GM18505 (cell line): ENCODE measurements at regions not wholly inside any gene's neighbourhood (a gene's known extent, or its start where the extent isn't known, plus 50 kb on each side); places are given as distances from the start of the nearest gene placed in this dataset.
"Not testable (repeated sequence)": the region's sequence is repeated elsewhere in the genome, so short reads cannot be mapped to it uniquely, and the experiment has no call there.

ENCODE experiments used
- ATAC-seq: cut with Tn5 transposase; IDR thresholded peaks from one replicate; pipeline ENCODE4 v1.9.1; 2021; ENCODE audit not compliant: unreplicated experiment
- POLR2A ChIP-seq: IDR thresholded peaks from 4 replicates; pipeline ENCODE4 v1.6.1; 2011; ENCODE audit warnings: borderline replicate concordance; ENCODE audit not compliant: insufficient read depth, insufficient read length; ENCODE audit errors: extremely low read depth

DNA sequence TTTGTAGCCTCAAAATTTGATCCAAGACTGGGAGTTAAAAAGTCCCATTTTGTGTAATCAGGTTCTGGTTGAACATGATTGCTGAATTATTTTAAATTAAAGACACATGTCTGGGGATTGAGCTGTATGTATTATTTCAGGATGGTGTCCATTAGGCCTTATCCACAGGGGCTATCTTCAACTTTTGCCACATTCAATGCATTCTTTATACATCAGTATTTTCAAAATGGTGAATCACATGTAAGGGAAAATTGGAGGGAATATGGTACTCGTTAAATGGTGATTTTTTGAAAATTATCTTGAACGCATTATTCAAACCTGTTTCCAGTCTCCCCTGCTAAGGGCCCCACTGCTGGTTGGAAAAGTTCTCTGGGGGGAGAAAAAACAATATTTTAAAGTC lies 367.7 kb upstream of the NPVF start:
- ATAC-seq = no peak
- no peak for TF ChIP-seq POLR2A

- TF ChIP-seq POLR2A = no peak
- no peak for ATAC-seq
Observed at GRCh38 chr7:25596443-25596842, 368.2 kb upstream of the NPVF start.

DNA sequence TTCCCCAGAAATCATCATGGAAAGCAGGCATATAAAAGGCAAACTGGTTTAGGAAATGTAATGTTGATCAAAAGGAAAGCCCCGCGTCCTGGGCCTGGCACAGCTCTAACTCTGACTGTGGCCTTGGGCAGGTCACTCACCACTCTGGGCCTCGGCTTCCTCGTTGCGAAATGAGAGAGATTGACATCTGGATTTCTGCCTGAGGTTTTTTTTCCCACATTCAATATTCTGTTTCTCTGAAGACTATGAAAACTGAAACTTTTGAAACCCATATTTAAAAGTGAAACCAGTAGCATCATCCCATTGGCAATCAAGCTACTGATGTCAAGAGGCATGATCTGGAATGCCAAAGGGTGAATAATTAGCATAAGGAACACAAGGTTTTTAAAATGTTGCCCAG lies 369.7 kb upstream of the NPVF start:
- no peak for ATAC-seq
- no peak for TF ChIP-seq POLR2A

DNA sequence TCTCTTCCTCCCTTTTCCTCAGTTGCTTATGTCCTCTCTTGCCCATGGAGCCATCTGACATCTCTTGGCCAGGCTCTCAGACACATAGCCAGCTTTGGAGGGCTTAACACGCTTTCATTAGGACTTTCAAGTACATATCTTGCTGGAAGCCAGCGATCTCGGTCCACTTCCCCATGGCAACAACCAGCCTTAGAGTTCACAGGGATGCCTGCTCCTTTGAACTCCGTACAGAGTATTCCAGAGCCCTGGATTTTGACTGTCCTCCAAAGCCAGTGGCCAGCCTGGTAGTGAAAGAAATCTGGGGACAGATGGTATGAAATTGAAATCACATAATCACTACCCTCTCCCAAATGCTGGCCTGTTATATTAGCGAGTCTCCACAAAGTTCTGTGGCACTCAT lies 370.5 kb upstream of the NPVF start:
- TF ChIP-seq POLR2A = no peak
- no peak for ATAC-seq

GRCh38 chr7:25600262-25600920 lies 372.1 kb upstream of the NPVF start:
- no peak for TF ChIP-seq POLR2A
- no peak for ATAC-seq

- ATAC-seq = not testable (repeated sequence)
Observed at GRCh38 chr7:25602730-25603426, 374.6 kb upstream of the NPVF start.

DNA sequence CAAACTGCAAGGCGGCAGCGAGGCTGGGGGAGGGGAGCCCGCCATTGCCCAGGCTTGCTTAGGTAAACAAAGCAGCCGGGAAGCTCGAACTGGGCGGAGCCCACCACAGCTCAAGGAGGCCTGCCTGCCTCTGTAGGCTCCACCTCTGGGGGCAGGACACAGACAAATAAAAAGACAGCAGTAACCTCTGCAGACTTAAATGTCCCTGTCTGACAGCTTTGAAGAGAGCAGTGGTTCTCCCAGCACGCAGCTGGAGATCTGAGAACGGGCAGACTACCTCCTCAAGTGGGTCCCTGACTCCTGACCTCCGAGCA lies 375.1 kb upstream of the NPVF start:
- not testable (repeated sequence) for ATAC-seq

GRCh38 chr7:25611196-25611595 lies 382.9 kb upstream of the NPVF start:
- no peak for ATAC-seq
- no peak for TF ChIP-seq POLR2A

- ATAC-seq = no peak
- no peak for TF ChIP-seq POLR2A
Observed at GRCh38 chr7:25613912-25614311, 385.6 kb upstream of the NPVF start.

DNA sequence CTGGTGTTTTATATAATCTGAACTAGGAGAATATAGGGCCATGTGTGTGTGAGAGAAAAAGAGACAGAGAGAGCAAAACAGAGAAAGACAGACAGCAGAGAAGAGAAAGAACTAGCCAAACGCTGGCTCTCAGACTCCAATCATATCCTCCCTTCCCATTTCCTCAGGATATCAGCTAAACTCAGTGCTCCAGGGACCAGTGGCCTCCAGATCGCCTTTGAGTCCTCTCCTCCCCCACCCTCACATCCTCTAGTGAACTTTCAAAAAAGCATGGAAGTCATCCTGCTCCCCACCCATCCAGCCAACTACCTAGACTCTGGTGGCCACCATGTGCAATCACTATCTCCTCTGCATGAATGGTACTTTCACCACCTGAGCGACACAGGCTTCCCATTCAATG lies 386.1 kb upstream of the NPVF start:
- ATAC-seq = no peak
- no peak for TF ChIP-seq POLR2A

GRCh38 chr7:25615003-25615402 lies 386.7 kb upstream of the NPVF start:
- TF ChIP-seq POLR2A = no peak
- ATAC-seq = no peak

DNA sequence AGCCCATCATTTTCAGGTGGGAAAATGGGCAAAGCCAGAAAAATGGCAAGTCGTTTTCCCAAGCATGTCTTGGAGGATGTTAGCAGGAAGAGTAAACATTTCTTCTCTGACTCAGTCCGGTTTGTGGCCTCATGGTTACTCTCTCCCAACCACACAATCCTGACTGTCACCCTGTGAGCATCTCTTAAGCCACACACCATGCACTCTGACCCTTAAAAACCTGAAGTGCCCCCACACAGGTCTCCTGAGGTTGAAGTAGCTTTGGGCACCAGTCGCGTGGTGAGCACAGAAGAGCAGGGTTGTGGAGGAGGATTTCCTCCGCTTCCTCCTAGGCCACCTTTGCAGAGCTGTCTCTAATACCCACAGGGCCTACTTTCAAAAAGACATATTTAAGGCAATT lies 387.3 kb upstream of the NPVF start:
- no peak for TF ChIP-seq POLR2A

DNA sequence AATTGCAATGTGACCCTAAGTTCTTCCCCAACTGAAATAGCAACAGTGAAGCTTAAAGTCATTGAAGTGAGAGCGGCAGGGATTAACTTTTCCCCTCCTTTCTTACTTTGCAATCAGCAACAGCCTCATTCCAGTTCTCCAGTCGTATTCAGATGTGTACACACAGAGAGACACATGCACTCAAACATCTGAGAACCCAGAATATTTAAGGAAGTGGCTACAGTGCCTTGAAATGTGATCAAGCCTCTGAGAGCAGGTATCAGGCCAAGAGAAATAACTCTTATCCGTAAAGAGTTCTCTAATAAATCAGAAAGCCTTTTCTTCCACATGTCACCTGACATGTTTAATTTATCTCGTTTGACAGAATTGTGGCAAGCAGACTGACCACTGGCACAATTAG lies 388.9 kb upstream of the NPVF start:
- TF ChIP-seq POLR2A = no peak
- no peak for ATAC-seq

More for the DNA sequence above, 387.3 kb upstream of the NPVF start:
- no peak for ATAC-seq

GRCh38 chr7:25617673-25618072 lies 389.4 kb upstream of the NPVF start:
- no peak for TF ChIP-seq POLR2A
- no peak for ATAC-seq

DNA sequence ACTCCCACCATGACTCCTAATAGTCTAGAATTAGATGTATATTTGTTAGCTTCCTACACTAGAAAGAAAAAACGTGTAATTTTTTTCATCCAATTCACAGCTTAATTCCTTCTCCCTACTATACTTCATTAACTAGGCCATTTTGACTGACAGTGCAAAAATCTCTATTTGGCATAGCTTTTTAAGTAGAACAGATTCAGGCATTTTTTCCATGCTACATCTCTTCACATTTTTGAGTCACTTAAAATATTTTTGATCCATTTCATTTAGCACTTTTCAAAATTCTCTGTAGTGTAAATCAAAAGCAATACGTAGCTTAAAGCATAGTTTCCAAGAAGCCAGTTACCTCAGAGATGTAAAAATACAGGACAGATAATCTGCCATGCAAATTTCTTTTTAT lies 391.1 kb upstream of the NPVF start:
- no peak for ATAC-seq

More for the DNA sequence above, 391.1 kb upstream of the NPVF start:
- TF ChIP-seq POLR2A = no peak
